Esophagus squamous epithelium (tissue), 5 donors: ENCODE measurements at regions not wholly inside any gene's neighbourhood (a gene's known extent, or its start where the extent isn't known, plus 50 kb on each side); places are given as distances from the start of the nearest gene placed in this dataset.

ENCODE experiments used
- DNase-seq: peaks from one replicate; lab custom pipeline; 2025; lab: John Stamatoyannopoulos, UW
- H3K27ac ChIP-seq, 4 donors: fragments of 200-600 bp; sonication (generic); one replicate each; pipeline ENCODE4 v1.5.1; 2016 to 2019; ENCODE audit warnings: mild to moderate bottlenecking in 1 of 4
- H3K27me3 ChIP-seq, 4 donors: fragments of 200-600 bp; sonication (generic); 1 replicate in 3 of 4; 2 replicates in 1 of 4; pipeline versions ENCODE4 v1.5.1 to v1.6.0; 2017 to 2021; ENCODE audit warnings: antibody characterized with exemption in 1 of 4
- H3K36me3 ChIP-seq, 3 donors: fragments of 200-600 bp; sonication (generic); one replicate each; pipeline ENCODE4 v1.5.1; 2016 to 2019
- H3K4me1 ChIP-seq, 3 donors: fragments of 200-600 bp; sonication (generic); one replicate each; pipeline ENCODE4 v1.5.1; 2017 to 2019
- H3K4me3 ChIP-seq, 4 donors: fragments of 200-600 bp; sonication (generic); 1 replicate in 3 of 4; 2 replicates in 1 of 4; pipeline ENCODE4 v1.5.1; 2016 to 2019; ENCODE audit warnings: mild to moderate bottlenecking in 2 of 4, moderate library complexity in 1 of 4
- H3K9me3 ChIP-seq, 3 donors: fragments of 200-600 bp; sonication (generic); one replicate each; pipeline ENCODE4 v1.5.1; 2016 to 2019
- POLR2A ChIP-seq, 4 donors: fragments of 450-650 bp; IDR thresholded peaks; one replicate each; pipeline ENCODE4 v1.6.1; 2017; ENCODE audit warnings: antibody characterized with exemption in 4 of 4, mild to moderate bottlenecking in 4 of 4, moderate library complexity in 3 of 4
- WGBS, 2 donors: methylation state at CpG; one replicate each; pipeline ENCODE4 v1.1.5; 2018; 5-methylcytosine and 5-hydroxymethylcytosine counted together
- intact Hi-C: fragments of 100-400 bp; cut with DNase I; formaldehyde crosslinking; loops from one replicate; pipeline ENCODE4 v1.15.0; 2022
- TF ChIP-seq, protein P1 (sequence below), 6 experiments: fragments of 450-650 bp in 4 of 6; fragments of 200-600 bp in 2 of 6; sonication (generic) in 2 of 6; IDR thresholded peaks; one replicate each; pipeline ENCODE4 v1.5.1; 2016 to 2019; ENCODE audit warnings: antibody characterized with exemption in 6 of 6, mild to moderate bottlenecking in 4 of 6, moderate library complexity in 4 of 6
- donor health status: DM: yes; HTN: yes; CAD: no.

DNA sequence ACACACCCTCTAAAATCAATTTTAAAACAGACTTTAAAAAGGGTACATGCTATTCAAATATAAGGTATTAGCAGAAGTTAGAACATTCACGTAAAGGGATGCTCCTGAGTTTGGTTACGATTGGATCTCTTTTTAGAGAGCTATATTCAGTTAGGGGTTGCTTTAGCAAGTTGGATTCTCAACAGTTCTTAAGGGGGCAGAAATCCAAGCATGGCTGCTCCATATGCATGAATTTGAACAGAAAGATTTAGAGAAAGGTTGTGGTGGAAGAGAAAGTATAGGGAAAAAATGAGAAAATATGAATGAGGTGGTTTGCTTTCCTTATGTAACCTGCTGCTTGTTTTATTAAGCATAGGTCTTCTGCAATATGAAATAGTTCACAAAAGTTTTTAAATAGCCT, 855.1 kb downstream of the SORCS1 start:
- Histone ChIP-seq H3K27ac (no peak overlapping the region), H3K4me3 (no peak overlapping the region), H3K4me1 (no peaks in the 10 kb centered on the region), H3K27me3 (no peaks in the 10 kb centered on the region), H3K36me3 (no peaks in the 10 kb centered on the region), H3K9me3 (no peaks in the 10 kb centered on the region)
- no peak for DNase-seq
- no peak for TF ChIP-seq POLR2A (IDR thresholded peaks at IDR 0.05)
- TF ChIP-seq, protein P1, sequence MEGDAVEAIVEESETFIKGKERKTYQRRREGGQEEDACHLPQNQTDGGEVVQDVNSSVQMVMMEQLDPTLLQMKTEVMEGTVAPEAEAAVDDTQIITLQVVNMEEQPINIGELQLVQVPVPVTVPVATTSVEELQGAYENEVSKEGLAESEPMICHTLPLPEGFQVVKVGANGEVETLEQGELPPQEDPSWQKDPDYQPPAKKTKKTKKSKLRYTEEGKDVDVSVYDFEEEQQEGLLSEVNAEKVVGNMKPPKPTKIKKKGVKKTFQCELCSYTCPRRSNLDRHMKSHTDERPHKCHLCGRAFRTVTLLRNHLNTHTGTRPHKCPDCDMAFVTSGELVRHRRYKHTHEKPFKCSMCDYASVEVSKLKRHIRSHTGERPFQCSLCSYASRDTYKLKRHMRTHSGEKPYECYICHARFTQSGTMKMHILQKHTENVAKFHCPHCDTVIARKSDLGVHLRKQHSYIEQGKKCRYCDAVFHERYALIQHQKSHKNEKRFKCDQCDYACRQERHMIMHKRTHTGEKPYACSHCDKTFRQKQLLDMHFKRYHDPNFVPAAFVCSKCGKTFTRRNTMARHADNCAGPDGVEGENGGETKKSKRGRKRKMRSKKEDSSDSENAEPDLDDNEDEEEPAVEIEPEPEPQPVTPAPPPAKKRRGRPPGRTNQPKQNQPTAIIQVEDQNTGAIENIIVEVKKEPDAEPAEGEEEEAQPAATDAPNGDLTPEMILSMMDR (IDR thresholded peaks at IDR 0.05) = no peak
- WGBS, 2 donors = 83 to 87% methylated on average over 2 of the region's 2 CpGs
- intact Hi-C loops = no loop called here

DNA sequence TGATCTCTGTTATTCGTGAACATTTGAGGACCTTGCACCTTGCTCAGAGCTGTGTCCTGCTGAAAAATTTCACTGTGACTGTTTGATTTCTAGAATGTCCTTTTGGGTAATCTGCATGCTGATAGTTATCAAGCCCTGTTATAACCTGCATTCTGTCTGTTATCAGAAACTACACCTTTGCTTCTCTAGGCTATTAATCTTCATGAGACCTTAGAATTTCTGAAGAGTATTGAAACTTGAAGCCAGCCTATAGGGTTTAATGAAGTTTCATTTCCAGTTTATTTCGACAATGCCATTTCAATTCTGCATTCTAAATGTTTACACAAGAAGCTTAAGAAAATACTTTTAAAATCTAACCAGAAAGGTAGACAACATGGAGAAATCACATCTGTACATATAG, 856.2 kb downstream of the SORCS1 start:
- no peaks in the 10 kb centered on the region for H3K36me3 ChIP-seq
- H3K27ac ChIP-seq = no peak overlapping the region
- DNase-seq = no peak
- no peaks in the 10 kb centered on the region for H3K4me1 ChIP-seq
- TF ChIP-seq POLR2A (IDR thresholded peaks at IDR 0.05) = no peak
- TF ChIP-seq, protein P1 (IDR thresholded peaks at IDR 0.05) = no peak
- intact Hi-C loops = no loop called here
- 62 to 75% methylated on average over 2 of the region's 2 CpGs for WGBS, 2 donors
- no peaks in the 10 kb centered on the region for H3K27me3 ChIP-seq
- no peak overlapping the region for H3K4me3 ChIP-seq
- no peaks in the 10 kb centered on the region for H3K9me3 ChIP-seq

DNA sequence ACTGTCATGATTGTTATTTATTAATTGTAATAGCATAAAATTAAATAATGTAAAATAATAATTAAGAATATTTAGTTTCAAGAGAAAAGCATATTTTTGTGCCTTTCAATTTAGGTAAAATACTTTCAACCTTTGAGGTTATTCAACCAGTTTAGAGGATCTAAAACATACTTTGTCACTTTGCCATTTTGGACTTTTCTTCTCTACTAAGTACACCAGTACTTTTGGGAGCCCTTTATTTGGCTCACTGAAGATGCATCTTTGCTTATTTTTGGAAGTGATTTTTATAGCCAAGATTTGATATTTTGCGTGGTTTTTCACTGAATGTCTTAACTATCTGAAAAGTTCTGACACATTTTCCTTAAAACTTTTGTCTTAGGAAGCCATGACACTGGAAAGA, 860.5 kb downstream of the SORCS1 start:
- TF ChIP-seq POLR2A (IDR thresholded peaks at IDR 0.05) = no peak
- TF ChIP-seq, protein P1 (IDR thresholded peaks at IDR 0.05) = no peak
- DNase-seq = no peak

DNA sequence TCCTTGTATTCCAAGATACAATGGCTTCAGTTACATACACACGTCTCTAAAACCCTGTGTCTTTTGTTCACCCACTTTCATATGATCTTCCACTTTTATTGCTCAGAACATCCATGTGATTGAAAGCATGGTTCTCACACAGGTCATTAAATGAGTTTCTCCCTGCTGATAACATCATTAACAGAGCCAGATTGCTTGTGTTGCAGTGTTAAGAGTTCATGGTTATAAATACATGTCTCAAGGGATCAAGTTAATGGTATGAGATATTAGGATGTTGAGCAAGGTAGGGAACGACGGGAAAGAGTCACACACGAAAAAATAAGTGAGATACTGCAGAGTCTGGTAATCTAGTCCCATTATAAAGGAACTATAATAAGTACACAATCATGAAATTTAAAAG, 861.5 kb downstream of the SORCS1 start:
- TF ChIP-seq, protein P1 (IDR thresholded peaks at IDR 0.05) = no peak
- TF ChIP-seq POLR2A (IDR thresholded peaks at IDR 0.05) = no peak
- no peak overlapping the region for H3K27ac ChIP-seq
- no peaks in the 10 kb centered on the region for H3K27me3 ChIP-seq
- H3K4me3 ChIP-seq = no peak overlapping the region
- DNase-seq = no peak
- H3K4me1 ChIP-seq = no peaks in the 10 kb centered on the region
- no peaks in the 10 kb centered on the region for H3K36me3 ChIP-seq
- WGBS, 2 donors = 61 to 78% methylated on average over 4 of the region's 4 CpGs
- intact Hi-C loops = no loop called here
- H3K9me3 ChIP-seq = no peaks in the 10 kb centered on the region

More for the DNA sequence above, 860.5 kb downstream of the SORCS1 start:
- Histone ChIP-seq H3K4me3 (no peak overlapping the region), H3K27ac (no peak overlapping the region), H3K27me3 (no peaks in the 10 kb centered on the region), H3K36me3 (no peaks in the 10 kb centered on the region), H3K4me1 (no peaks in the 10 kb centered on the region), H3K9me3 (no peaks in the 10 kb centered on the region)
- intact Hi-C loops = no loop called here
- 65 to 81% methylated on average over 1 of the region's 1 CpG for WGBS, 2 donors

DNA sequence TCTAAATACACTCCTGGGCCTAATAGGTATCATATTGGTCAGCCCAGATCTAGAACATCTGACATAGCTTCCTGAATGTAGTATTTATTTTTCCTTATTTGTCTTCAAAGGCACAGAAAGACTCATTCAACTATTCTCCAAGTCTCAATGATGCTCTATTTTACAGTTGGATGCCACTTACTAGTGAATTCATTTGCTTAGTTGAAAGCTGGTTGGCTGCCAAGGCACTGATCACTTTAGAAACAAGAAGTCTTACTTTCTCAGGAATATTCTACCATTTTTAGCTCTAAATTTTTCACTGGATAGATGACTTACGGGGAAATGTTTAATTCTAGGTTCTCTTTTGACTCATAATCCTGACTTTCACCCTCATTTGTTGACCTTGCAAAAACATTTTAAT, 863.4 kb downstream of the SORCS1 start:
- no peaks in the 10 kb centered on the region for H3K36me3 ChIP-seq
- H3K4me3 ChIP-seq = no peak overlapping the region
- no peak for TF ChIP-seq POLR2A (IDR thresholded peaks at IDR 0.05)
- TF ChIP-seq, protein P1 (IDR thresholded peaks at IDR 0.05) = no peak
- H3K27ac ChIP-seq = no peak overlapping the region
- intact Hi-C loops = no loop called here
- DNase-seq = no peak
- WGBS, 2 donors = 65 to 77% methylated on average over 1 of the region's 1 CpG
- H3K4me1 ChIP-seq = no peaks in the 10 kb centered on the region
- no peaks in the 10 kb centered on the region for H3K9me3 ChIP-seq
- no peaks in the 10 kb centered on the region for H3K27me3 ChIP-seq
